GM21423 (cell line): ENCODE measurements at regions not wholly inside any gene's neighbourhood (a gene's known extent, or its start where the extent isn't known, plus 50 kb on each side); places are given as distances from the start of the nearest gene placed in this dataset.
A peak's percentile ranks its signal among the peaks of the same experiment; 100 is the strongest.

Experiments used
- ATAC-seq: cut with Tn5 transposase; IDR thresholded peaks from one replicate; pipeline ENCODE4 v1.9.1; 2021; ENCODE audit warnings: mild to moderate bottlenecking, moderate library complexity; ENCODE audit not compliant: unreplicated experiment

DNA sequence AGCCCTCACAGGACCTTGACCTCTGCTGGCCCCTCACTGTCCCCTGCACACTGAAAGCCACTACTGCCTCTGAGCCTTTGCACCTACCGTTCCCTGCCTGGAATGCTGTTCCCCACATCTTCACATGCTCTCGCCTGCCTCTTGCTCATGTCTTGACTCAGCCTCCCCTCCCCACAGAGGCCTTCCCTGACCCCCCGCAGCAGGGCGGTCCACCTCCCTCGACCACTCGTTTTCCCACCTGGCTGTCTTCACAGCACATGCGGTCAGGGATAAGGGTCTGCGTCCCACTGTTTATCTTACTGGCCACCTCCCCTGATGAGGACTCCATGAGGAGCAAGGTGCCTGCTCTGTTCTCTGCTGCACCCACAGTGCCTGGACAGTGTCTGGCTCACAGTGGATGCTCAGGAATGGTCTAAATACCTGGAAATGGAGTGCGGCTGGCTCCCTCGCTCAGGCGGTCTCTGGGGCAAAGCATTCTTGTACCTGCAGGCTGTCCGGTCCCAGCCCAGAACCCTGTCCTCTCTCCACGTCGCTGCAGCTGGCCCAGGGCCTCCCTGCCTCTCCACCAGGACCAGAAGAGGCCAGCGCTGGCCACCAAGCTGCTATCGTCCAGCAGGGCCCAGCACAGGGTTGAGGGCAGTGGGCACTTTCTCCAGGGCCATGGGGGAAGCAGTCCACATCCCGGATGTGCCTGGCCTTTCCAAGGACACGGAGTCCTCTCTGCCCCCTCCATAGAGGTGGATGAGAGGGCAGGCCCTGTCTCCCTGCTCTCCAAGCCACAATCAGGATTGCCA, 107.4 kb downstream of the NCOR2 start:
- no peak for ATAC-seq

DNA sequence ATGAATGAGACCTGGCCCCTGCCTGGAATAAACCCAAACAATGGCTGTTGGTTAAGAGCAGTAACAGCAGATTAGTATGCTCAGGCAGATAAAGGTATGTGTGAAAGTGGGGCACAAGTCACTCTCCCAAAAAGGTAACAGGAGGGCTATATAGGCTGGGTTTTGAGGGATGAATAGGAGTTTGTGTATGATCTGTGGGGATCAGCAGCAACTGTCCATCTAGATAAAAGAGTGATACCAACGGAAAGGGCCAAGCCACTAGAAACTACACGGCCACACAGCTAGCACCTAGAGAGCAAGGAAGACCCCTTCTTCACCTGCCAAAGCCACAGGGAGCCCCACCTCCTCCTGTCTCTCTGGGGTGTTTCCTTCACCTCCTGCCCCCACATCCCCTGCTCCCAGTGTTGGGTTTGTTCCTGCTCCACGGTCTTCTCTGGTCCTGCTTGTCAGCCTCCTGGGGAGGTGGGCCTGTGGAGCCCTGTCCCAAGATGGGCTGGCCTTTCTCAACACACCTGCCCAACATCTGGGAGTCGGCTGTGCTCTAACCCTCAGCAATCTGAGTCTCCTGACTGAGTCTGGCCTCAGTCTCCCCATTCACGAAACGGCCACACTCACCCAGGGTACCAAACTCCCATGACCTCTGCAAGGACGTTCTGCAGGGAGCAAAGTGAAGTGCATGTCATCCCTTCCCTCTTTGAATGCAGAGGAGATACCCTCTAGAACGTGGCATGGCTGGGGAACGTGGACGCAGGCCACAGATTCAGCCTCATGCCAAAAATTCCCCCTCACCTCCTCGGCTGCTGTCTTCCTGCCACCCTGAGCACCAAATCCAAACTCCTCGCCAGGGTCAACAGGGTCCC, 108.2 kb downstream of the NCOR2 start:
- ATAC-seq = no peak

DNA sequence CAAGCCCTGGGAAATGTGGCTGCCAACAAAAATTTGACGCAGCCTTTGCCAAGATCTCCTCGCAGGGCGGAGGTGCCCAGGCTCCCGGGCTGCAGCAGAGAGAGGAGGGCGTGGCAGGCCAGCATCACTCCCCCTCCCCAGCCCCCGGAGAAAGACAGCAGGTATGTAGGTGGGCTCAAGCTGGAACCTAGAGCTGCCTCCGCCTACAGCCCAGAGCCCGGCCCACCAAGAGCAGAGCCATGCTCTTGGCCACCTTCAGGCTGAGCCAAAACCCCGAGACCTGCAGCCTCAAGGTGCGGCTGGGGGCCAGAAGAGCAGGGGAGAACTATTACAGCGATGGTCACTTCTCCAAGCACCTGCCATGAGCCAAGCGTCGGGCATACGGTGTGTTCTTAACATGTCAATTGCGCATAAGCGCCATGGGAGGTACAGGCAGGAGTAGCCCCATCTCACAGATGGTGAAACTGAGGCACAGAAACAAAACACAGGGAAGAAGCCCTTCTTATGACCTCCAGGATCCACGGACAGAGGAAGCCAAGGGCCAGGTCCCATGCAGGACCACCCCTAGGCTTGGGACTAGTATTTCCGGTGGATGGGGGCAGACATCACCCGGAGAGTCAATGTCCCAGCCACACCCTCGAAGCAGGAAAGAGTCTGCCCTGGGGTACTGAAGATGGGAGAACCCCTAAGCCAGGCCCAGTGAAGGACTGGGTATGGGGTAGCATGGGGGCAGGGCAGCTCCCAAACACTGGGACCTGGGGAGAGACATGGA, 109.0 kb downstream of the NCOR2 start:
- ATAC-seq = no peak

DNA sequence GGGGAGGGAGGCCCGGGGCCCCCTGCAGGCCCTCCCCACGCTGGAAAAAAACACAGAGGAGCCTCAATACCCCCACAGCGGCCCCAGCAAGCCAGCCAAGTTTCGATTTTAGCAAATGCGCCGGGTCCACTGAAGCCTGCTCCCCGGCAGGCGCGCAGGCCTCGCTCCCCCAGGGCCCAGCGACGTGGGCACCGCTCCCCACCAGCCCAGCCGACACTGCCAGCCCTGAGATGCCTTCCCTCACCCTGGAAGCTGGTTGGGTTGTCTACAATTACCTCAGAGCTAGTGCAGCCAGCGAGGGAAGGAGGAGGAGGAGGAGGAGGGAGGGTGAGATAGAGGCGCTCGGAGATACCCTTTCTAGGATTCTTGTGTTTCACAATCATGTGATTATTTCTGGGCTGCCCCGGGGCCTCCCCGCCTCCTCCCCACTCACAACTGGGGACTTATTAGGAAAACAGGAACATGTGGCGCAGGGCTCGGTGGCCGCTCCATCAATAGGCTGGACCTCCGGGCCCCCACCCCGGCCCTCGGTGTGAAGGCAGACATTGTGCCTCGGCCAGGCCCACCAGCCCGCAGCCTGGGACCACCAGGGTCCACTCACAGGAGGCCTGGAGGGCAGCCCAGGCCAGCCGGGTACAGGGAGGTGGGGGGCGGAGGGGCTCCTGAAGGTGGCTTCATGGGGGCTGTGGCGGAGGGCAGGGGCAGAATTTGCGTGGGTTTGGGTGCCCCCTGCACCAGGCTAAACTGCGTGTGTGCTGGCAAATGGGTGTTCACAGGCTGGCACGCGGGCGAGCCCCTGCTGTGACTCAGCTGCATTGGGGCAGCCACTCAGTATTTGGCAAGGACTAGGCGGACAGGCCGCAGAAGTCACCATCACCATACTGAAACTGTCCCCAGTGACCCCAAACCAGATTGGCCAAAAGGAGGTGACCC, 109.9 kb downstream of the NCOR2 start:
- peak; percentile 30 for ATAC-seq

DNA sequence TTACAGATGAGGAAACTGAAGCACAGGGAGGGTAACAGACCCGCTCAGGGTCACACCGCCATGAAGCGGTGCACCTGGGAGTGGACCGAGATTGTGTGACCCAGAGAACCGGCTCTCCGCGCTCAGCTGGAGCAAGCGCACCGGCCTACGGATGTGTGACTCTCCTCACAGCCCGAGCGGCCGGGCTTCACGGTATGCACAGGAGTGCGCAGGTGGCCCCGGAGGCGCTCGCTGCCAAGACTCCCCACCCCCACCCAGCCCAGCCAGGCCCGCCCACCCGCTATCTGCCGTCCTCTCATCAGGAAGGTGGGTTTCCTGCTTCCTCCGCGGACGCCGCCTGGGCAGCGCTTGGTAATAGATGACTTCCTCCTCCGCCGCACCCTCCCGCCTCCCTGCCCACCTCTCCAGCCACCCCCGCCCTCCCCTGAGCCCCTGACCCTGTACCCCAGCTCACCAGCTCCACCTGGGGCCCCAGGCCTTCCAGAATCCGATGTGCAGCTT, 110.7 kb downstream of the NCOR2 start:
- ATAC-seq = no peak

DNA sequence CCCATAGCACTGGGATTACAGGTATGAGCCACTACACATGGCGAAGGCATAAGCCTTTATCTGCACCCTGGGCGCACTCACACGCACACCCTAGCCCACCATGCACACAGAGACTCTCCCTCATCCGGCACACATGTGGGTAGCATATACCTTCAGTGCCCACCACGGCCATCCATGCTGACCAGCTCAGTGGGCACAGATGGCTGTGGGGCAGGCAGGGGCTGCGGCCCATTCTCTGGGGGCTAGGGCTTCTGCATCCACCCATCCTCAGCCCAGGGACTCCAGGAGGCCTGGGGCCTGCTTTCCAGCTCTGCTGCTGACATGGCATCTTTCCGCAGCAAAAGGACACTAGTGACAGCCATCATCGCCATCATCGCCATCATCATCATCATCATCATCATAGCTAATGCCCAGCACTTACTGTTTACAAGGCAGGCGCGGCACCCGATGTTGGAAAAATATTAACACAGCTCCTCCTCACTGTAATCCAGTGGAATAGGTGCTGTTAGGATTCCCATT, 111.2 kb downstream of the NCOR2 start:
- no peak for ATAC-seq

DNA sequence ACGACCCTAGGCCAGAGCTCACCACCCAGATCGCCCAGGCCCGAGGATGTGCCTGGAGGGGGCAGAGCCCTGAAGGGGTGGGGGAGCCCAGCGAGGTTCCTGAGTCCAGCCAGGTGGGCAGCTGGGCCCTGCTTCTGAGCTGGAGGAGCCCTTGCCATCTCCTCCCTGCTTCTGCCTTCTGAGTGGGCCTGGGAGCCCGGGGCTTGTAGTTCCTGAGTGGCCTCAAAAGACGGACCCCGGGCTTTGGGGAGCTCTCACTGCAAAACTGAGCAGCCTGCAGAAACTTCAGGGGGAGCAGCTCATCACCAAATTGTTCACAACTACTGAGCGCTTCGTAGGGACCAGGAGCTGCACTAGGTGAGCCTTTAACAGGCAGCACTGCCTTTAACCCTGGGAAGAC, 112.1 kb downstream of the NCOR2 start:
- ATAC-seq = no peak

DNA sequence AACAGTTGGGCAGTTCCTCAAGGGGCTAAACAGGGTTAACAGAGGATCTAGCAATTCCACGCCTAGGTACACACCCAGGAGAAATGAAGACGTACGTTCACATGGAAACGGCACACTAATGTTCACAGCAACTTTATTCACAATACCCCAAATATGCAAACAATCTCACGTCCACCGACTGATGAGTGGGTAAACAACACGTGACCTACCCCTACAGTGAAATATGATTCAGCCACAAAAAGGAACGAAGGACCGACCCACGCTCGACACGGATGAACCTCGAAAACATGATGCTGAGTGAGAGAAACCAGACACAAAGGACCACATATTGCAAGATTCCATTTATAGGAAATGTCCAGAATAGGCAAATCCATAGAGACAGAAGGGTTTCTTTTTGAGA, 112.7 kb downstream of the NCOR2 start:
- ATAC-seq = no peak

DNA sequence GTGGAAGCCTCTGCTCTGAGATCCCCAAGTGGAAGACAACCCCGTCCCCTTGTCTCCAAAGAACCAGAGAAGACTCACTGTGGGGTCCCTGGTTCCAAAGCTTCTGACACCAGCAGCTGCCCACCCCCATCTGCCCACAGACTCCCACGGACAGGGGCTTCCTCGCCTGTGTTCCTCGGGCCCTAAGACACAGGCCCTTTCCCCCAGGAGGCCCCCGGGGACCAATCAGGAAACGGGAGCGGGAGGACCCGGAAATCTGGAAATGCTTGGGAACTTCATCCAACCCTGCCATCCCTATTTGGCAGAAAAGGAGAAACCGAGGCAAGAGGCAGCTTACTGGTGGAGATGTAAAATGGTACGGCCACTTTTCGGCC, 113.1 kb downstream of the NCOR2 start:
- no peak for ATAC-seq

DNA sequence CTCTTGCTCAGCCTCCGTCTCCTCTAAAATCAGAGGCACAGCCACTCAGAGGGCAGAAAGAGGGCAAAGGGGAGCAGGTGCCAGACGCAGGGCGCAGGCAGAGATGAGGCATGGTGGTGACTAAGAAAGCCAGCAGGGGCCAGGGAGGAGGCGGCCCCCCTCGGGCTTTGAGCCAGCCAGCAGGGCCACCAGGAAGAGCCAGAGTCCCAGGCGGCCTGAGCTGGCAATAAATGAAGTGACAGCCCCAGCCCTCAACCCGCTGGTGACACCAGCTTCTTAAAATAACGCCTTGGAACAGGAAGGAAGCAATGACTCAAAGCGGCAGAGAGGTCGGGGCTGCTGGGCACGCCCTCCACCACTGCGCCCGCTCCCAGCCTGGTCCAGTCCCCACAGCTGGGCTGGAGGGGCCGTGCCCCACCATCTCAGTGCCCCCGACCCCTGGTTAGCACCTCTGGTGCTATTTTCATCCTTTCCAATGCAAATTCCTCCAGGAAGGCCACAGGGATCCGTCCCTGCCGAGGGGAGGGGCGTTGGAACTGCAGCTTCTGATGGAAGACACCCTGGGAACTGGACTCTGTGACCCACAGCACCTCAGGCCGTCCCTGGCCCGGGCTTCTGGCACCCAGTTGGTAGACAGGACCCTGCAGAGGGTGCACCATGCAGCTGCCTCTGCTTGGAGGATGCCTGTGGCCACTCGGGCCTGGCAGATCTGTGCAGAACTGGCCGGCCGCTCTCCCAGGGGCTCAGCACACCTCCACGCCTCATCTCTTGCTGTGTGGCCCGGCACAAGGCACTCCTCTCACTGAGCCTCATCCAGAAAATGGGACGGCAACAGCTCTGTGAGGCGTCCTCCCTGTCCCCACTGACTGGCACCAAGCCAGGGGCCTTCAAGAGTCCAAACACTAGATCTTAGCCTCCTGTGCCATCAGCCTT, 113.7 kb downstream of the NCOR2 start:
- ATAC-seq = peak; percentile 68

DNA sequence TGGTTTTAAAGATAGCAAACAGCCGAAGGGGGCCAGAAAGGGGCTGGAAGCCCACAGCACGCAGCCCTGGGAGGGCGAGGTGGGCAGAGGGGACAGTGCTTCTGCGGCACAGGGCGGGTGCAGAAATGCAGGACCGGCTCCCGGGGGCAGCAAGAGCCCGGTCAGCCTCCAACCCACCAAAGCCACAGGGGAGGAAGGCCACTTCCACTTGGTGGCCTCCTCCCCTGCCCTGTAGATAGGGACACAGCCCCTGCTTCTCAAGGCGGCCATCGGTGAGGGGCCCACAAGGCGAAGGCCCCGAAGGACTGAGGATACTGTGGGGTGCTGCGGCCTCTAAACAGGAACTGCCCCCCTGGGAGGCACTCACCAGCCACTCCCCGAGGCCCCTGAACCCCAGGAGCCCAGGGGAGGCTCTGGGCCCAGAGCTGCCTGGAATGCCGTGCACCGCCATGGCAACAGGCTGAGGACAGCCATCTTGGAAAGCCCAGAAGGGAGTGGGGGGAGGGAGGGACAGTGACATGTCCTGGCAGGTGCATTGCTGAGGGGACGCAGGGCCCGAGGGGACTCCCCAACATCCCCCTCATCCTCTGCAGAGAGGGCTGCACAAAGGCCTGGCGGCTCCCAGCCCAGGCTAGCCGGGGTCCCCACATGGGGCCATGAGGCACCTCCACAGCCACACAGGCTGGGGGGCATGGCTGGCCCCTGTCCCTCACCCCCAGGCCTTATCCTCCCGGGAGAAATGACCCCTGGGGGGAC, 114.7 kb downstream of the NCOR2 start:
- ATAC-seq = no peak

DNA sequence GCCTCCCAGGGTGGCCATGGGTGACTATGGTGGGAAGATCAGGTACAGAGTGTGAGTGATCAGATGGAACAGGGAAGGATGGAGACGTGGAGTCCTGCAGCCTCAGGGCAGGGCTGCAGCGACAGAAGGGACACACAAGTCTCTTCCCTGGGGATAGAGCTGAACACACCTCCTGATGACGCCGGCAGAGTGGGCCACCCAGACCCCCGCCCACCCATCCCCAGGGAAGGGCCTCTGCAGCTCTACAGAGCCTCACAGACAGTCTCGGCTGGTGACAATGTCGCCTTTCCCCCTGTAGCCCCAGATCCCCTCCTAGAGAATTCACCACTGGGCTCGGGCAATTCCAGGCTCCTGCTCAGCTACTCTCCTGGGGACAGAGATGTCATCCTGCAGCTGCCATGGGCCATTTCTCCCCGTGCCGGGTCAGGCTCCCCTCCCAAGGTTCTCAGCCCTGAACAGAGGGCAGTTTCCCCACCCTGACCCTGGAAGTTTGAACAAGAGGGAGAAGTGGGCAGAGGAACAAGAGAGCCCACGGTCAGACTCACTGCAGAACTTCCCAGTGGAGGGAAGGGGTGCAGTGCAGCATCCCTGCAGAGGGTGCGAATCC, 115.7 kb downstream of the NCOR2 start:
- no peak for ATAC-seq

DNA sequence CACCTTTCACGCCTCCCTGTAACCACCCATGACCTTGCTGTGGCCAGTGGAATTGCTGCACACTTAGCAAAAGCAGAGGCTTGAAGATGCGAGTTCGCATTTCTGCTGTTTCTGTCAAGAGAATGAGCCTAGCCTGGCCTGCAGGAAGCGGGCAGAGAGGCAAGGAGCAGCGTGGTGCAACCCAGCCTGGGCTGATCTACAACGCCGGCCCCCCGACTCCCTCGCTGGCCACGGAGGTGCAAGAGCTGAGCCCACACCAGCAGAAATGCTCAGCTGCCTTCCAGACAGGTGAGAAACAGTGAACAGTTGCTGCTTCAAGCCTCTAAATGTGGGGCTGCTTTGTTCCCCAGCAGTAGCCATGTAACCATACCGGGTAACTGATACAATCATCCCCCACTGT, 116.4 kb downstream of the NCOR2 start:
- no peak for ATAC-seq

DNA sequence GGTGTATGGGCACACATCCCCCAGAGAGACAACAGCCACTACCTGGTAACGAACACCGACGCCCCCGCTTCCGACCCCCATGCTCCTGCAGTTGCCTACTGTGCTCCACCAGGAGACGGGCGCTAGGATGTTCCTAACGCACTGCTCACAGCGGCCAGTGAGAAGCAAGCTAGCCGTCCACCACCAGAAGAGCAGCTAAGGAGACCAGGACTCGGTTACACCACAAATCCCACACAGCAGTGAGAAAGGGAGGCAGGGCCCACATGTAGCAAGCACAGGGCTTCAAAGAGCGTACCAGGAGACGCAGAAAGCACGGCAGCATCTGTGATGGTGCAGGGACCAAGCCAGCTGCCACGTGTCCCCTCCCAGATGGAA, 117.0 kb downstream of the NCOR2 start:
- no peak for ATAC-seq

DNA sequence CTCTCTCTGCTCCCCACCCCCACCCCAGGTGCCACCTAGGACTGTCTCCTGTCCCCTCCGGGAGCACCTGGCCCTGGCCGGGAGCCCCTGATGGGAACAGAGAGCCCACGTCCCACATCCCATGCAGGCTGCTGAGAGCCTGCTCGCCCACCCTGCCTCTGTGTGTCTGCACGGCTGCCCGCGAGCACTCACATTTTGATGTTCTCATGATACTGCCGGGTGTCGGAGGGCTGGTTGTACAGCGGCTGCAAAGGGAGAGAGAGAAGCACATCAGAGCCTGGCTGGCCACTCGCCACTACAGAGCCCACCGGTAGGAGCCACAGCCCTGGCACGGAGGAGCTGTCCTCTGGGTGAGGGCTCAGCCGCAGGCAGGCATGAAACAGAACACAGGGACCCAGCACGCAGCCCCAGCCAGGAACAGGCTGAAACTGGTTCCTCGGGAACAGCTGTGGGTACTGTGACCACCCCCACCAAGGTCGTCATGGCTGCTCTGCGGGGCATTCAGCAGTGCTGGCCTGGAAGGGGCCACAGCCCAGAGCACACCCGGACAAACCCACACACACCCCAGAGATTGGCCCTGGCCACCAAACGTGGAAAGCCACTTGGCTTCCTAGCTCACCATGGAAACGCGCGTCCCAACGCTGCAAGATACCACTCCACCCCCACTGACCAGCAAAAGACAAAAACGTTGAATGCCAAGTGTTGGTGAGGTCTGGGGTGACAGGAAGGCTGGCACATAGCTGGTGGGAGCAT, 117.6 kb downstream of the NCOR2 start:
- no peak for ATAC-seq

DNA sequence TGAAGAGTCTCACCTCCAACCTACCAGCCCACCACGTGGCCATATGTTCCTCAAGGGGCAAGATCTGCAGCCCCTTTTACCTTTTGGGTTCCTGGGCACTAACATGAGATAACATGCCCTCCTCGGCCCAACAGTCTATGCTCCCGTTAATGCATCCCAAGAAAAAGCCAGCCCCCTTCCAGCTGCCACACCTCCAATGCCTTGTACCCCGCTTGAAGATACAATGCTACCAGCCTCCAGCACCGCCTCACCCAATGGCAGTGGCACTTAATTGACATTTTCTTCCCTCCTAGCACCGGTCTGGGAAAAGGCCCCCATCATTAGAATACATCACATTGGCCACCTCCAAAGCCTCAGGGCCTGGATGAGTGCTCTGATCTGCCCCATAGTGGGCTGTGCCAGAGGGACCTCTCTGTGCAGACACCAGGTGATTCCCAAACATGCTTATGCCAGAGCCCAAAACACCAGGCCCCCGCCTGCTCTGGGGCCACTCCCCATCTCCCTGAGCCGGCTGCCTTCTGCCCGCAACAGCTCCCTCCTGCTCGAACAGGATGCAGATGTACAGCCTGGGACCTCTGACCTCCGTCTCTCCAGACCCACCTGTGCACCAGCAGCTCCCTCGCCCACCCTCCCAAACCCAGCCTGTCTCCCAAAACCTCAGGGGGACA, 118.3 kb downstream of the NCOR2 start:
- no peak for ATAC-seq
